GM12872 (cell line): ENCODE measurements at regions not wholly inside any gene's neighbourhood (a gene's known extent, or its start where the extent isn't known, plus 50 kb on each side); places are given as distances from the start of the nearest gene placed in this dataset.

ENCODE experiments used
- CTCF ChIP-seq: IDR thresholded peaks from 3 replicates; pipeline ENCODE4 v1.5.1; 2011; ENCODE audit warnings: low read depth, mild to moderate bottlenecking, low read length, moderate library complexity; ENCODE audit not compliant: insufficient read depth

- no peak for TF ChIP-seq CTCF
Measured at GRCh38 chr1:101185421-101185820, 51.4 kb upstream of the S1PR1 start.

GRCh38 chr1:101183388-101183699, 53.5 kb upstream of the S1PR1 start:
- TF ChIP-seq CTCF: no peak

- no peak for TF ChIP-seq CTCF
Measured at GRCh38 chr1:101182627-101183387, 54.0 kb upstream of the S1PR1 start.

- TF ChIP-seq CTCF: no peak
Measured at GRCh38 chr1:101181930-101182329, 54.9 kb upstream of the S1PR1 start.

- no peak for TF ChIP-seq CTCF
Measured at GRCh38 chr1:101178688-101179491, 57.9 kb upstream of the S1PR1 start.

- no peak for TF ChIP-seq CTCF
Measured at GRCh38 chr1:101178341-101178687, 58.5 kb upstream of the S1PR1 start.

GRCh38 chr1:101175886-101176285, 60.9 kb upstream of the S1PR1 start:
- no peak for TF ChIP-seq CTCF
